ENCODE measurements at regions not wholly inside any gene's neighbourhood (a gene's known extent, or its start where the extent isn't known, plus 50 kb on each side); places are given as distances from the start of the nearest gene placed in this dataset.
"Not testable (repeated sequence)": the region's sequence is repeated elsewhere in the genome, so short reads cannot be mapped to it uniquely, and the experiment has no call there.

DNA sequence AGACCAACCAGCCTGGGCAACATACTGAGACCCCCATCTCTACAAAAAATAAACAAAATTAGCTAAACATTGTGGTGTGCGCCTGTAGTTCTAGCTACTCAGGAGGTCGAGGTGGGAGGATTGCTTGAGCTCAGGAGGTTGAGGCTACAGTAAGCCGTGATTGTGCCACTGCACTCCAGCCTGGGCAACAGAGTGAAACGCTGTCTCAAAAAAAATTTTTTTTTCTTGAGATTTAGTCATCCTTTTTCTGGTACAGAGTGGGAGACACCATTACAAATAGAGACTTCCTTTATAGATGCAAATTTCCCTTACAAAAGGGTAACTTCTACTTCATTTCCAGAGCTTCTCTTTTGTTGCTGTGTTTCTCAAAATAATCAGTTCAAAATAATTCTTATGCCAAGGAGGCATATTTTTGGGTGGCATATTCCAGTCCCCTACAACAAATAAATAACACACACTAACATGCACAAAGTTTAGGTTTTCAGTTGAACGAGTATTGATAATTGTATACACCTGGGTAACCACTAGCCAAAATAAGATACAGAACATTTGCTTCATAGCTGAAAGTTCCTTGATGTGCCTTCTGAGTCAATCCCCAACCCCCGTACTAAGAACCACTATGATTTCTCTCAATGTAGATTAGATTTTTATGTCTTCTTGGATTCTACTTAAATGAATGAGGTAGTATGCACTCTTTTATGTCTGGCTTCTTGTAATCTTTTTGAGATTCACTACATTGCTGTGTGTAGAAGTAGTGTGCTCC, 248.9 kb upstream of the PROK2 start:
- no peaks in the 10 kb centered on the region for H3K9me3 ChIP-seq (ENCODE audit: insufficient read depth, low read length)
- no peak overlapping the region for H3K27ac ChIP-seq (ENCODE audit: low read depth, low read length)
- H3K4me2 ChIP-seq (ENCODE audit: low read depth, low read length, poor library complexity, severe bottlenecking), result no peak overlapping the region
- no peaks in the 10 kb centered on the region for H3K79me2 ChIP-seq (ENCODE audit: insufficient read depth, low read length)
- no peak overlapping the region for H2AFZ ChIP-seq (ENCODE audit: low read depth, low read length, severe bottlenecking)
- no peak overlapping the region for H3K9ac ChIP-seq (ENCODE audit: low read length)
- TF ChIP-seq, protein P1, sequence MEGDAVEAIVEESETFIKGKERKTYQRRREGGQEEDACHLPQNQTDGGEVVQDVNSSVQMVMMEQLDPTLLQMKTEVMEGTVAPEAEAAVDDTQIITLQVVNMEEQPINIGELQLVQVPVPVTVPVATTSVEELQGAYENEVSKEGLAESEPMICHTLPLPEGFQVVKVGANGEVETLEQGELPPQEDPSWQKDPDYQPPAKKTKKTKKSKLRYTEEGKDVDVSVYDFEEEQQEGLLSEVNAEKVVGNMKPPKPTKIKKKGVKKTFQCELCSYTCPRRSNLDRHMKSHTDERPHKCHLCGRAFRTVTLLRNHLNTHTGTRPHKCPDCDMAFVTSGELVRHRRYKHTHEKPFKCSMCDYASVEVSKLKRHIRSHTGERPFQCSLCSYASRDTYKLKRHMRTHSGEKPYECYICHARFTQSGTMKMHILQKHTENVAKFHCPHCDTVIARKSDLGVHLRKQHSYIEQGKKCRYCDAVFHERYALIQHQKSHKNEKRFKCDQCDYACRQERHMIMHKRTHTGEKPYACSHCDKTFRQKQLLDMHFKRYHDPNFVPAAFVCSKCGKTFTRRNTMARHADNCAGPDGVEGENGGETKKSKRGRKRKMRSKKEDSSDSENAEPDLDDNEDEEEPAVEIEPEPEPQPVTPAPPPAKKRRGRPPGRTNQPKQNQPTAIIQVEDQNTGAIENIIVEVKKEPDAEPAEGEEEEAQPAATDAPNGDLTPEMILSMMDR (IDR thresholded peaks at IDR 0.05; ENCODE audit: insufficient read depth, low read length, poor library complexity, severe bottlenecking), result no peak
- TF ChIP-seq EZH2phosphoT487 (conservative IDR thresholded peaks at IDR 0.05; ENCODE audit: low read length), result no peak
- no peaks in the 10 kb centered on the region for H3F3A ChIP-seq (ENCODE audit: insufficient read depth)
- no peak overlapping the region for H3K4me3 ChIP-seq (ENCODE audit: insufficient read depth, low read length, poor library complexity, severe bottlenecking)
- H4K20me1 ChIP-seq (ENCODE audit: low read depth, low read length), result no peaks in the 10 kb centered on the region
- H3K27me3 ChIP-seq (ENCODE audit: low read length), result no peaks in the 10 kb centered on the region
- H3K36me3 ChIP-seq (ENCODE audit: low read length), result no peaks in the 10 kb centered on the region
- H3K9me2 ChIP-seq (replicated peaks; ENCODE audit: insufficient read depth, low read length), result no peaks in the 10 kb centered on the region

DNA sequence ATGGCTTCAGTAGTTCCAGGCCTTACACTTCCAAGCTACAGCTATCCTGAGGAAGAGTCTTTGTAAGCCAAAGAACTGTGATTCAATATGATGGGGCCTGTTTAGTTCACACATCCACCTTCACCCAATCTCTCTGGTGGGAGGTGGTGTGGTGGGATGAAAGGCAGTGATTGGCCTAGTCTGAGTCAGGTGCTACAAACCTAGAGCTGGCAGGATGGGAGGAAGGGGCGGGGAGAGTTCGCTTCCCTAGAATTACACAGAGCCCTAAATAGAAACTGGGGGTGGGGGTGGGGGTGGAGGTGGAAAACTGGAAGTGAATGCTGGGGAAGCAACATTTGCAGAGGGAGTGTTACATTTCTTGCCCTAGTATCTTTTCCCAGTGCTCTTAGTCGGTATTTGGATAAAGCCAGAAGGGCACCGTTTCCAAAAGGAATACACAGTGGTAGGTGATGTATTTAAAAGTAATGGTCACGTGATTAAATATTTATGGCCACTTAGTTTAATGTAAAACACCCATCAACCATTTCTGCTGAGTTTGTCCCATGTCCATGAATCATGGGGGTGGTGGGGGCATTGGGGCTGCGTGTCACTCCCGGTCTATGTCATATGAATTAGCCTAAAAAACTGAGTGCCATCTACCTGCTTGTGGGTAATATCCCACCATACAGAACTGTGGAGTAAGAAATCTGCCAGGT, 247.6 kb upstream of the PROK2 start:
- no peaks in the 10 kb centered on the region for H3K9me2 ChIP-seq (replicated peaks; ENCODE audit: insufficient read depth, low read length)
- H3K9me3 ChIP-seq (ENCODE audit: insufficient read depth, low read length), result no peaks in the 10 kb centered on the region
- no peak overlapping the region for H3K4me3 ChIP-seq (ENCODE audit: insufficient read depth, low read length, poor library complexity, severe bottlenecking)
- H4K20me1 ChIP-seq (ENCODE audit: low read depth, low read length), result no peaks in the 10 kb centered on the region
- H3K27me3 ChIP-seq (ENCODE audit: low read length), result no peaks in the 10 kb centered on the region
- no peak overlapping the region for H3K27ac ChIP-seq (ENCODE audit: low read depth, low read length)
- H3K79me2 ChIP-seq (ENCODE audit: insufficient read depth, low read length), result no peaks in the 10 kb centered on the region
- TF ChIP-seq, protein P1 (IDR thresholded peaks at IDR 0.05; ENCODE audit: insufficient read depth, low read length, poor library complexity, severe bottlenecking), result no peak
- no peak for TF ChIP-seq EZH2phosphoT487 (conservative IDR thresholded peaks at IDR 0.05; ENCODE audit: low read length)
- no peaks in the 10 kb centered on the region for H3F3A ChIP-seq (ENCODE audit: insufficient read depth)
- H3K4me2 ChIP-seq (ENCODE audit: low read depth, low read length, poor library complexity, severe bottlenecking), result no peak overlapping the region
- no peak overlapping the region for H2AFZ ChIP-seq (ENCODE audit: low read depth, low read length, severe bottlenecking)
- H3K36me3 ChIP-seq (ENCODE audit: low read length), result no peaks in the 10 kb centered on the region
- no peak overlapping the region for H3K9ac ChIP-seq (ENCODE audit: low read length)

DNA sequence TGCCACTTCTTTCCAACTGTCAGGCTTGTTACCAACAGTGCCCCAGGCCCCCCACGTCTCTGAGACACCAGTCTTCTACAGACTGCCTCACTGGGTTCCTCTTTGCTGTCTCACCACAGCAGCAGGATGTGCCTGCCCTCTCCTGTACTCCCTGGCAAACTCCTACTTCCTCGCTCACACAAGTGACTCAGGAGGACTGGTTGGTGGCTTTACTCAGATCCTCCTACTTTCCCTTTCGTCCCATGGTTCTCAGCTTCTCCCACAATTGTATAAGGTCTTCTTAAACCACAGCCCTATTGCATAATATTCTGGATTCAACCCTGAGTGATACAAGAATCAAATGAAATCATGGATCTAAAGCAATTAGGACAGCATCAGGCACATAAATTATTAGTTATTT, 246.6 kb upstream of the PROK2 start:
- no peak overlapping the region for H2AFZ ChIP-seq (ENCODE audit: low read depth, low read length, severe bottlenecking)
- no peaks in the 10 kb centered on the region for H4K20me1 ChIP-seq (ENCODE audit: low read depth, low read length)
- no peaks in the 10 kb centered on the region for H3K79me2 ChIP-seq (ENCODE audit: insufficient read depth, low read length)
- no peaks in the 10 kb centered on the region for H3K27me3 ChIP-seq (ENCODE audit: low read length)
- no peak for TF ChIP-seq EZH2phosphoT487 (conservative IDR thresholded peaks at IDR 0.05; ENCODE audit: low read length)
- TF ChIP-seq, protein P1 (IDR thresholded peaks at IDR 0.05; ENCODE audit: insufficient read depth, low read length, poor library complexity, severe bottlenecking), result no peak
- no peak overlapping the region for H3K9ac ChIP-seq (ENCODE audit: low read length)
- no peaks in the 10 kb centered on the region for H3K9me2 ChIP-seq (replicated peaks; ENCODE audit: insufficient read depth, low read length)
- H3K4me2 ChIP-seq (ENCODE audit: low read depth, low read length, poor library complexity, severe bottlenecking), result no peak overlapping the region
- no peaks in the 10 kb centered on the region for H3F3A ChIP-seq (ENCODE audit: insufficient read depth)
- no peak overlapping the region for H3K27ac ChIP-seq (ENCODE audit: low read depth, low read length)
- no peak overlapping the region for H3K4me3 ChIP-seq (ENCODE audit: insufficient read depth, low read length, poor library complexity, severe bottlenecking)
- H3K36me3 ChIP-seq (ENCODE audit: low read length), result no peaks in the 10 kb centered on the region
- H3K9me3 ChIP-seq (ENCODE audit: insufficient read depth, low read length), result no peaks in the 10 kb centered on the region

DNA sequence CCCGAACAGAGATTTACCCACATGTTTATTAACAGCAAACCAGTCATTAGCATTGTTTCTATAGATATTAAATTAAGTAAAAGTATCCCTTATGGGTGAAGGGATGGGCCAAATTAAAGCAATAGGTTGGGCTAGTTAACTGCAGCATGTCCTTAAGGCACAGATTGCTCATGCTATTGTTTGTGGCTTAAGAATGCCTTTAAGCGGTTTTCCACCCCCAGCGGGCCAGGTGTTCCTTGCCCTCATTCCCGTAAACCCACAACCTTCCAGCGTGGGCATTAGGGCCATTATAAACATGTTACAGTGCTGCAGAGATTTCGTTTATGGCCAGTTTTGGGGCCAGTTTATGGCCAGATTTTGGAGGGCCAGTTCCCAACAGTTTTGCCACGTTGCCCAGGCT, 245.3 kb upstream of the PROK2 start:
- not testable (repeated sequence) for H3K36me3 ChIP-seq (ENCODE audit: low read length); H3K27ac ChIP-seq (ENCODE audit: low read depth, low read length); H3K9ac ChIP-seq (ENCODE audit: low read length); H3K79me2 ChIP-seq (ENCODE audit: insufficient read depth, low read length); H3K9me2 ChIP-seq (replicated peaks; ENCODE audit: insufficient read depth, low read length); H2AFZ ChIP-seq (ENCODE audit: low read depth, low read length, severe bottlenecking); H4K20me1 ChIP-seq (ENCODE audit: low read depth, low read length); H3K4me3 ChIP-seq (ENCODE audit: insufficient read depth, low read length, poor library complexity, severe bottlenecking); H3K4me2 ChIP-seq (ENCODE audit: low read depth, low read length, poor library complexity, severe bottlenecking); H3K9me3 ChIP-seq (ENCODE audit: insufficient read depth, low read length); H3F3A ChIP-seq (ENCODE audit: insufficient read depth); H3K27me3 ChIP-seq (ENCODE audit: low read length)

DNA sequence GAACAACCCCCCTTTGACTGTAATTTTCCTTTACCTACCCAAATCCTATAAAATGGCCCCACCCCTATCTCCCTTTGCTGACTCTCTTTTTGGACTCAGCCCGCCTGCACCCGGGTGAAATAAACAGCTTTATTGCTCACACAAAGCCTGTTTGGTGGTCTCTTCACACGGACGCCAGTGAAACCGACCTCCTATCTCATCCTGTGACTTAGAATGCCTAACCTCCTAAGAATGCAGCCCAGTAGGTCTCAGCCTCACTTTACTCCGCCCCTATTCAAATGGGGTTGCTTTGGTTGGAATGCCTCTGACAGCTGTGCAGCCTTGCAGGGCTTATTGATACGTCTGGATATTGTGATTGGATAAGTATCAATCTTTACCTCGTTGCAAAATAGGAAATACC, 243.8 kb upstream of the PROK2 start:
- not testable (repeated sequence) for H3K9me2 ChIP-seq (replicated peaks; ENCODE audit: insufficient read depth, low read length); H3K9ac ChIP-seq (ENCODE audit: low read length); H2AFZ ChIP-seq (ENCODE audit: low read depth, low read length, severe bottlenecking); H3K27me3 ChIP-seq (ENCODE audit: low read length); H3K4me2 ChIP-seq (ENCODE audit: low read depth, low read length, poor library complexity, severe bottlenecking); H3K36me3 ChIP-seq (ENCODE audit: low read length); H3K4me3 ChIP-seq (ENCODE audit: insufficient read depth, low read length, poor library complexity, severe bottlenecking); H3K79me2 ChIP-seq (ENCODE audit: insufficient read depth, low read length); H4K20me1 ChIP-seq (ENCODE audit: low read depth, low read length); H3K27ac ChIP-seq (ENCODE audit: low read depth, low read length); H3F3A ChIP-seq (ENCODE audit: insufficient read depth); H3K9me3 ChIP-seq (ENCODE audit: insufficient read depth, low read length)

Data from SU-DHL-6 (cell line).